ENCODE measurements at regions not wholly inside any gene's neighbourhood (a gene's known extent, or its start where the extent isn't known, plus 50 kb on each side); places are given as distances from the start of the nearest gene placed in this dataset.

DNA sequence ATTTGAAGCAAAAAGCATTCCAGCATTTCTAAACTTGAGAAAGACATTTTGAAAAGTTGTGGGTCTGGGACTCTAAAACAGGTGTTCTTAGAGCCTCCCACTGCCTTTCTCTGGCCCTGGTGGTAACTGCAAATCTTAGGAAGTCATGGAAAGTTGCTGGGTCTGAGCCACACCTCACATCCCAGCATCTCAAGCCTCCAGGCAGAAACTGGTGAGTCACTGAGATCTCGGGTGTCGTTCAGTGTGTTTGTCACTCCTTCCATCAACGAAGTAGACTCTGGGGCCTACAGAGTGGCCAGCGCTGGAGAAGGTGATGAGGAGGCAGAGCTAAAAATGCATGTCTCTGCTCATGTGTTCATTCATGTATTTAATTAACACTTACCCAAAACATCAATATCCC, 59.6 kb upstream of the C5orf58 start:
- TF ChIP-seq CTCF (IDR thresholded peaks at IDR 0.05) = no peak
- Histone ChIP-seq H3K4me1 (no peaks in the 10 kb centered on the region), H3K36me3 (no peaks in the 10 kb centered on the region), H3K27ac (no peak overlapping the region), H3K4me3 (no peak overlapping the region), H3K27me3 (no peaks in the 10 kb centered on the region), H3K9me3 (no peaks in the 10 kb centered on the region)
- intact Hi-C loops (cut with DNase I) = no loop called here
- ATAC-seq (no peak), DNase-seq (no peak)

DNA sequence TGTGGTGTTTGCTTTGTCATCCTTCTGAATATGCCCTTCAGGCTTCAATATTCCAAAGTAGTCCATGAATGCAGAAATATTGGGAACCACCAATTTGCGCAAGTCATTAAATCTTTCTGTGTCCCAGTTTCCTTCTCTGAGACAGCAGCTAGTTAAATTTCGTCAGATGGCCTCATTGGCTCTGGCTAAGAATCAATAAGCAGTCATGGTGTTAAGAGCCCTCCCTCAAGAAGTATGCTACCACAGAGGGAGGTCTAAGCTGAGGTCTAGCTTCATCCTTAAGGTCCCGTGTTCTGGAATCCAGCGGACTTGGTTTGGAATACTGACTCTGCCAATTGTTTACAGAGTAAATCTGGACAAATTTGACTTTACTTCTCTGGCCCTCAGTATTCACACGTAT, 59.1 kb upstream of the C5orf58 start:
- intact Hi-C loops (cut with DNase I) = no loop called here
- no peaks in the 10 kb centered on the region for H3K9me3 ChIP-seq
- ATAC-seq (no peak), DNase-seq (no peak)
- H3K4me3 ChIP-seq = no peak overlapping the region
- TF ChIP-seq CTCF (IDR thresholded peaks at IDR 0.05) = no peak
- no peaks in the 10 kb centered on the region for H3K27me3 ChIP-seq
- H3K36me3 ChIP-seq = no peaks in the 10 kb centered on the region
- H3K27ac ChIP-seq = no peak overlapping the region
- H3K4me1 ChIP-seq = no peaks in the 10 kb centered on the region

- Histone ChIP-seq H3K4me1 (no peaks in the 10 kb centered on the region), H3K9me3 (no peaks in the 10 kb centered on the region), H3K36me3 (no peaks in the 10 kb centered on the region), H3K27me3 (no peaks in the 10 kb centered on the region), H3K4me3 (no peak overlapping the region), H3K27ac (no peak overlapping the region)
- intact Hi-C loops (cut with DNase I) = no loop called here
- DNase-seq (no peak), ATAC-seq (no peak)
- TF ChIP-seq CTCF (IDR thresholded peaks at IDR 0.05) = no peak
These were observed 55.9 kb upstream of the C5orf58 start for GRCh38 chr5:170176916-170177315.

DNA sequence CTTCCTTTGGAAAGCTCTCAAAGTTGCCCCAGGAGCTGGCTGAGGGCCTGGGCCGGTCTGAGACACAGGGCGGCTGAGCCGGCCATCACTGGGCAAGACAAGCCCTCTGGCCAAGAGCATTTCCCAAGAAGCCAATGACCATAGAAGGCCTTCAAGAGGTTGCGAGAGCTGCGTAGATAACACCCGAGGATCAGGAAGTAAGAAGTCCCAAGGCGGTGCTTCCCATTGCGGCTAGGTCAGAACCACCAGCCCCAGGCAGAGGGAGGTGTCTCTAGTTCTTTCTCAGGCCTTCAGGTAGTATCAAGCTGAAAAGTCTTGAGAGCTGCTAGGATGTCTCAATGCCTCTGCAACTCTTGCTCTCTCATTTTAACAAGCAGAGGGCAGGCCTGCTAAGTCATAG, 54.0 kb upstream of the C5orf58 start:
- no peaks in the 10 kb centered on the region for H3K27me3 ChIP-seq
- ATAC-seq (no peak), DNase-seq (no peak)
- intact Hi-C loops (cut with DNase I) = no loop called here
- no peaks in the 10 kb centered on the region for H3K36me3 ChIP-seq
- no peak for TF ChIP-seq CTCF (IDR thresholded peaks at IDR 0.05)
- H3K4me1 ChIP-seq = no peaks in the 10 kb centered on the region
- no peak overlapping the region for H3K4me3 ChIP-seq
- H3K27ac ChIP-seq = no peak overlapping the region
- no peaks in the 10 kb centered on the region for H3K9me3 ChIP-seq

GRCh38 chr5:170179626-170180025, 53.2 kb upstream of the C5orf58 start:
- Histone ChIP-seq H3K9me3 (no peaks in the 10 kb centered on the region), H3K36me3 (no peaks in the 10 kb centered on the region), H3K27ac (no peak overlapping the region), H3K4me1 (no peaks in the 10 kb centered on the region), H3K27me3 (no peaks in the 10 kb centered on the region), H3K4me3 (no peak overlapping the region)
- no peak for TF ChIP-seq CTCF (IDR thresholded peaks at IDR 0.05)
- no peak for DNase-seq
- no peak for ATAC-seq
- intact Hi-C loops (cut with DNase I) = loop anchor here in 1 of 2 donors (5.0 kb wide), 1 partner anchor 72 kb away; the partner anchor contains the start of gene FOXI1

Data from left lung (tissue), 4 donors.